ENCODE measurements at regions not wholly inside any gene's neighbourhood (a gene's known extent, or its start where the extent isn't known, plus 50 kb on each side); places are given as distances from the start of the nearest gene placed in this dataset.

DNA sequence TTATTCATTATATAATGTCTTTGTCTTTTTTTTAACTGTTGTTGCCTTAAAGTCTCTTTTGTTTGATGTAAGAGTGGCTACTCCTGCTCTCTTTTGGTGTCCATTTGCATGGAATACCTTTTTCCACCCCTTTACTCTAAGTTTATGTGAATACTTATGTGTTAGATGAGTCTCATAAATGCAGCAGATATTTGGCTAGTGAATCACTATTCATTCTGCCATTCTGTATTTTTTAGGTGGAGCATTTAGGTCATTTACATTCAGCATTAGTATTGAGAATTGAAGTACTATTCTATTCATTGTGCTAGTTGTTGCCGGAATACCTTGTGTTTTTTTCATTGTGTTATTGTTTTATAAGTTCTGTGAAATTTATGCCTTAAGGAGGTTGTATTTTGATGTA, 317.1 kb downstream of the ANXA1 start:
- DNase-seq (ENCODE audit: low read depth) = no peak
- TF ChIP-seq, protein P1, sequence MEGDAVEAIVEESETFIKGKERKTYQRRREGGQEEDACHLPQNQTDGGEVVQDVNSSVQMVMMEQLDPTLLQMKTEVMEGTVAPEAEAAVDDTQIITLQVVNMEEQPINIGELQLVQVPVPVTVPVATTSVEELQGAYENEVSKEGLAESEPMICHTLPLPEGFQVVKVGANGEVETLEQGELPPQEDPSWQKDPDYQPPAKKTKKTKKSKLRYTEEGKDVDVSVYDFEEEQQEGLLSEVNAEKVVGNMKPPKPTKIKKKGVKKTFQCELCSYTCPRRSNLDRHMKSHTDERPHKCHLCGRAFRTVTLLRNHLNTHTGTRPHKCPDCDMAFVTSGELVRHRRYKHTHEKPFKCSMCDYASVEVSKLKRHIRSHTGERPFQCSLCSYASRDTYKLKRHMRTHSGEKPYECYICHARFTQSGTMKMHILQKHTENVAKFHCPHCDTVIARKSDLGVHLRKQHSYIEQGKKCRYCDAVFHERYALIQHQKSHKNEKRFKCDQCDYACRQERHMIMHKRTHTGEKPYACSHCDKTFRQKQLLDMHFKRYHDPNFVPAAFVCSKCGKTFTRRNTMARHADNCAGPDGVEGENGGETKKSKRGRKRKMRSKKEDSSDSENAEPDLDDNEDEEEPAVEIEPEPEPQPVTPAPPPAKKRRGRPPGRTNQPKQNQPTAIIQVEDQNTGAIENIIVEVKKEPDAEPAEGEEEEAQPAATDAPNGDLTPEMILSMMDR (IDR thresholded peaks at IDR 0.05; ENCODE audit: insufficient read depth, low read depth, low read length) = no peak
- no peak overlapping the region for H3K4me3 ChIP-seq (ENCODE audit: low read depth, low read length)

DNA sequence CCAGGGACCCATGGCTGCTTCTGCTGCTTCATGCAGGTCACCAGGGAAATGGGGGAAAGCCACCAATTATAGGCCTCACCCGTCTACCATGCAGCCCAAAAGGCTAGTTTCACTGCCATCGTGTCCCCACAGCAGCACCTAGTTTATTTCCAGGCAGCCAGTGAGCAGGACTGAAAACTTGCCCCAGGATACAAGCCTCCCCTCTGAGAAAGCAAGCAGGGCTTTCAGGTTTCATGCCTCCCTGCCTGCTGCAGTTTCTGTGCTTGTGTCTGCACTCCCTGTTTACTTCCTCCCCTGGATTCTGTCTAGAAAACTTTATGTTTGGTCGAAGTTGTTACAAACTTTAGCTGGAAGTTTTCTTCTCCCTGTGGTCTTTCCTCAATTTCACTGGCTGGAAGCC, 319.1 kb downstream of the ANXA1 start:
- no peak for DNase-seq (ENCODE audit: low read depth)
- H3K4me3 ChIP-seq (ENCODE audit: low read depth, low read length) = no peak overlapping the region
- TF ChIP-seq, protein P1 (IDR thresholded peaks at IDR 0.05; ENCODE audit: insufficient read depth, low read depth, low read length) = no peak

DNA sequence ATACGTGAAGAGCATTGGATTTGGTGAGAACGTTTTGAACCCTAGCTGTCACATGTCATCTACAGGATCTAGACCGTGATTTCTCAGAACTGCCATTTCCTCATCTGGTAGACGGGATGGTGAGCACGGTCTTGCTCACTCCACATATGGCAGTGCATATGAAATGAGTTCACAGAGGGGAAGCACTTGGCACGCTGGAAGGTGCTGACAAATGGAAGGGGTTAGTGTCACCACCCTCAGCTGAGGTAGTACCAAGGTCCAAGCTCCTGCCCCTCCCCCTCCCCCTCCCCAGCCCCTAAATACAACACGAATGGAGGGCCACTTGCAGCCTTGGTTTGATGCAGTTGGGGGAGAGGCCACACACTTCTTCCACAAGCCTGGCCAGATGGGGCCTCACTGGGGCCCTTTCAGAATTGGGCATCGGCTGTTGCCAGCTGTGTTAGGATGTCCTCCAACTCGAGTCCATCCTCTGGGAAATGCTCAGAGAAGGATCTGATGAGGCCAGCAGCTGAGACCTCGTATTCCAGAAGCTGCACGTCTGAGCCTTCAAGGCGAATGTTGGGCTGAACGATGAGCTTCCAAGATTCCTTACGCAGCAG, 322.4 kb downstream of the ANXA1 start:
- TF ChIP-seq, protein P1 (IDR thresholded peaks at IDR 0.05; ENCODE audit: insufficient read depth, low read depth, low read length) = no peak
- no peak for DNase-seq (ENCODE audit: low read depth)
- H3K4me3 ChIP-seq (ENCODE audit: low read depth, low read length) = no peak overlapping the region

DNA sequence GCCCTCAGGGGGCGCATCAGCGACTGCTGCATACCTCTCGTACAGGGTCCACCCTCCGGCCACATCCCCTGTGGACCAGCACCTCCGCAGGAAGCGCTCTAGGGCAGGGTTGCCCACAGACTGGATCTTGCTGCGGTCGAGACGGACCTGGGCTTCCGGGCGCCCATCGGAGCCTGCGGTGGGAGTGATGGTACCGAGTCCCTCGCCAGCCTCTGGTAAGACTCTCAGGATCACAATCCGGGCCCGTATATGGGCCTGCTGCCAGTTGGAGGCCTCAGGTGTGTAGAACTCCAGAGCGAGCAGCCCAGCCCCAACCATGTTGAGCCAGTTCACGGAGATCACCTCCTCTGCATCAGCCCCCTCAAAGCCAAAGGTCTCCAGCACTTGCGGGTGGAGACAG, 323.0 kb downstream of the ANXA1 start:
- TF ChIP-seq, protein P1 (IDR thresholded peaks at IDR 0.05; ENCODE audit: insufficient read depth, low read depth, low read length) = no peak
- H3K4me3 ChIP-seq (ENCODE audit: low read depth, low read length) = no peak overlapping the region
- DNase-seq (ENCODE audit: low read depth) = no peak

DNA sequence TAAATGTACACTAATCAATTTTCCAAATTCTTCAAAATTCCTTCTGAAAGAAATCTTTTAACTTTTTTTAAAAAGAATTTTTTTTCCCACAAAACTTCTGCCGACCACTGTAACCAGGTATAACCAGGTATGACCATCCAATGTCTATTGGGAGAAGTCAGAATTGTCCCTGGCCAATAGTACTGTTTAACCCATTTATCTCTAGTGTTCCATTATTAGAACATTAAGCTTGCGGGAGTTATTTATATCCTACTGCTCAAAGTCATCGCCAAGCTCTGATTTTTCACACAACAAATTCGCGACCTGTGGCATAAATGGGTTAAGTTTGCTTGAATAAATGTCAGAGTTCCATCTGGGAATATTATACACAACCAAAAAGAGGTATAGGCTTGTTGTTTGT, 343.2 kb downstream of the ANXA1 start:
- no peak overlapping the region for H3K4me3 ChIP-seq (ENCODE audit: low read depth, low read length)
- TF ChIP-seq, protein P1 (IDR thresholded peaks at IDR 0.05; ENCODE audit: insufficient read depth, low read depth, low read length) = no peak
- DNase-seq (ENCODE audit: low read depth) = no peak

DNA sequence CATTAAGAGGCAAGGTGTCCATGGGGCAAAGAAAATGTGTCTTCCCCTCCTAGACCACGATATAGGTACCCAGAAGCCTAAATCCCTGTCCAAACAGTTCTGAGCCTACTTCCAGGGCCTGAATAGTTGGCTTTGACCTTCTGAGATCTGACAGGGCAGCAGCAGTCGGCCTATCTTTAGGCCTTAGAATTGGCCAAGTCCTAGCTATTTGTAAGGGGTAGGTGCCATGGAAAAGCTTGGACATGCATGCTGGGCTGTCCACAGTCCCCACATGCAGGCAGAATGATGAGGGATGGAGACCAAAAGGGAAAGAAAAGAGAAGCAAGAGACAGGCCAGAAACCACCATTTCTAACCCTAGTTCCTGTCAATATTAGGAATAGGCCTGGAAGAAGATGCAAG, 346.1 kb downstream of the ANXA1 start:
- H3K4me3 ChIP-seq (ENCODE audit: low read depth, low read length) = no peak overlapping the region
- TF ChIP-seq, protein P1 (IDR thresholded peaks at IDR 0.05; ENCODE audit: insufficient read depth, low read depth, low read length) = no peak
- DNase-seq (ENCODE audit: low read depth) = no peak

DNA sequence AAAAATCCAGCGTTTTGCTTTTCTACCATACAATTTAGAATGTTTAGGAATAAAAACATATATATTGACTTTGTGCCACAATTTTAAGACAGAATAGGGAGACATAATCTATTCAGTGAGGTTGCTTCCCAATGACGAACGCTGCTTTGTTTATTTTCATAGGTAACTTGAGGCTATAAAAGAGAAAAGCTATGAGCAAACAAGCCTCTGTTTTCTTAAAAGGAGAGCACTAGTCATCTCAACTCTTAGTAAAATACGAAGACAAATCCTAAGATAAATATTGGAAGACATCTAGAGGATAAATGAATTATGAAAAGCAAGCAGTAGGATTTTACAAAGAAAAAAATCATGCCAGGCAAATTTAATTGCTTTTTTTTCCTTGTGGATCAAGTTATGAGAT, 363.6 kb downstream of the ANXA1 start:
- TF ChIP-seq, protein P1 (IDR thresholded peaks at IDR 0.05; ENCODE audit: insufficient read depth, low read depth, low read length) = no peak
- H3K4me3 ChIP-seq (ENCODE audit: low read depth, low read length) = no peak overlapping the region
- no peak for DNase-seq (ENCODE audit: low read depth)

Measured in fibroblast of villous mesenchyme (primary cell).